ENCODE measurements at regions not wholly inside any gene's neighbourhood (a gene's known extent, or its start where the extent isn't known, plus 50 kb on each side); places are given as distances from the start of the nearest gene placed in this dataset.

DNA sequence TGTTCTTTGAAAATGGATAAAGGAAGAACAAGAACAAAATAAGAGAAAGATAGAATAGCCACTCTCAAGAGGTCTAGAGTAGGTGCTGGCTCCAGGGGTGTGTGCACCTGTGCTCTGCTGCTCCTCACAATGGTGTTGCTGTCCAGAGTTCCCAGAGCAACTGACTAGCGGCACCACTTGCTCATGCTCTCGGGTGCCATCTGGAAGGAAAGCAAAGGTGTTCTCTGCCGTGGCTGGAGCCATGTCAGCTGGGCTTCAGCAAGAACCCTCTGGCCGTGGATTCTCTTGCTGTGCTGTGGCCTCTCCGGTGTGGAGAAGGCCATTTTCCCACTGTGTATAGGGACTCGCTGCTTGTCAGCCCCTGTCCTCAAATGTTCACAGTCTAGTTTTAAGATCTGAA is 114.6 kb upstream of the TEX51 start:
- no peak overlapping the region for H3K4me3 ChIP-seq (ENCODE audit: low read depth, low read length)
- DNase-seq (ENCODE audit: low read depth): no peak
- TF ChIP-seq, protein P1, sequence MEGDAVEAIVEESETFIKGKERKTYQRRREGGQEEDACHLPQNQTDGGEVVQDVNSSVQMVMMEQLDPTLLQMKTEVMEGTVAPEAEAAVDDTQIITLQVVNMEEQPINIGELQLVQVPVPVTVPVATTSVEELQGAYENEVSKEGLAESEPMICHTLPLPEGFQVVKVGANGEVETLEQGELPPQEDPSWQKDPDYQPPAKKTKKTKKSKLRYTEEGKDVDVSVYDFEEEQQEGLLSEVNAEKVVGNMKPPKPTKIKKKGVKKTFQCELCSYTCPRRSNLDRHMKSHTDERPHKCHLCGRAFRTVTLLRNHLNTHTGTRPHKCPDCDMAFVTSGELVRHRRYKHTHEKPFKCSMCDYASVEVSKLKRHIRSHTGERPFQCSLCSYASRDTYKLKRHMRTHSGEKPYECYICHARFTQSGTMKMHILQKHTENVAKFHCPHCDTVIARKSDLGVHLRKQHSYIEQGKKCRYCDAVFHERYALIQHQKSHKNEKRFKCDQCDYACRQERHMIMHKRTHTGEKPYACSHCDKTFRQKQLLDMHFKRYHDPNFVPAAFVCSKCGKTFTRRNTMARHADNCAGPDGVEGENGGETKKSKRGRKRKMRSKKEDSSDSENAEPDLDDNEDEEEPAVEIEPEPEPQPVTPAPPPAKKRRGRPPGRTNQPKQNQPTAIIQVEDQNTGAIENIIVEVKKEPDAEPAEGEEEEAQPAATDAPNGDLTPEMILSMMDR (IDR thresholded peaks at IDR 0.05; ENCODE audit: insufficient read depth, low read depth, low read length): no peak

DNA sequence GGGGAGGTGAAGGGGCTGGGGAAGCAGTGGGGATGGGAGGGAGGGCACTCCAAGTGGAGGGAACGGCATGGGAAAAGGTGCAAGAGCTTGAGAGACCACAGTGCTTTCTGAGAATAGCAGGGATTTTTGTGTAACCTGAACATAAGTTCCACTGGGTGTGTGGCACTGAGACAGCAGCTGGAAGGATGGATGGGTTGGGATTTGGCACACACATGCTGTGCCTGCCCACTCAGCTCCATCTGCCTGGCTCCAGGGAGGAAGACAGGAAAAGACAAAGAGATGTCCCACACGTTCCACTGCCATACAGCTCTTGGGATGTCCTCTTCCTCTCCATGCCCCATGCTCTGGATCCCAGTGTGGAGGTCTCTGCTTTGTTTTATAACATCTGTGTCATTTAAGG is 114.1 kb upstream of the TEX51 start:
- no peak overlapping the region for H3K4me3 ChIP-seq (ENCODE audit: low read depth, low read length)
- TF ChIP-seq, protein P1 (IDR thresholded peaks at IDR 0.05; ENCODE audit: insufficient read depth, low read depth, low read length): no peak
- DNase-seq (ENCODE audit: low read depth): no peak

DNA sequence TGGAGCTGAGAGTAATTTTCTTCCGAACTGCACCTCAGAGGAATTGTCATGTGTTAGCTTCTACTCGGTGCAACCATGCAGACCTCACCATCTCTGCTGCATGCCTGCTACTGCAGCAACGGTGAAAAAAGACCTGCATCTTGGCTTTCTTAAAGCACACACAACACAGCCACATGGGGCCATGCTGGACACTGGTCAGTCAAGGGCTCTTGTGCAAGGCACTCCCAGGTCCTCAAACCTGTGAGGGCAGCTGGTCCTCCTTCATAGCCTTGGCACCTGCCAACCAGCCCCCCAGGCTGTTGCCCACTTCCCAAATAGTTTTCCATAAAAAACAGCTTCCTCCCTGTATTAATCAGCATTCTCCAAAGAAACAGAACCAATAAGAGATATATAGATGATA is 113.5 kb upstream of the TEX51 start:
- TF ChIP-seq, protein P1 (IDR thresholded peaks at IDR 0.05; ENCODE audit: insufficient read depth, low read depth, low read length): no peak
- DNase-seq (ENCODE audit: low read depth): no peak
- no peak overlapping the region for H3K4me3 ChIP-seq (ENCODE audit: low read depth, low read length)

DNA sequence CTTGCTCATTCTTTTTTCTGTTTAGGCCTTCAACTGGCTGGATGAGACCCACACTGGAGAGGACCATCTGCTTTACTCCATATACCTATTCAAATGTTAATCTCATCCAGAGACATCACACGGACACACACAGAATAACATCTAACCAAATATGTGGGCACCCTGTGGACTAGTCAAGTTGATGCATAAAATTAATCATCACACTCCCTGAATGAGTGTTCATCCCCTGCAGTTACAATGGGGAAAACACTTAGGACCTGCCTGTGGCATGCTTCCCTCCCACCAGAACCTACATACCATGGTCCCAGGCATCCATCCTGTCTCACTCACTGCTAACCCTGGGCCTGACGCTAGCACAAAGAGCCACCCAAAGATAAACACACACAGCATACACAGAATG is 112.8 kb upstream of the TEX51 start:
- no peak for DNase-seq (ENCODE audit: low read depth)
- H3K4me3 ChIP-seq (ENCODE audit: low read depth, low read length): no peak overlapping the region
- TF ChIP-seq, protein P1 (IDR thresholded peaks at IDR 0.05; ENCODE audit: insufficient read depth, low read depth, low read length): no peak

DNA sequence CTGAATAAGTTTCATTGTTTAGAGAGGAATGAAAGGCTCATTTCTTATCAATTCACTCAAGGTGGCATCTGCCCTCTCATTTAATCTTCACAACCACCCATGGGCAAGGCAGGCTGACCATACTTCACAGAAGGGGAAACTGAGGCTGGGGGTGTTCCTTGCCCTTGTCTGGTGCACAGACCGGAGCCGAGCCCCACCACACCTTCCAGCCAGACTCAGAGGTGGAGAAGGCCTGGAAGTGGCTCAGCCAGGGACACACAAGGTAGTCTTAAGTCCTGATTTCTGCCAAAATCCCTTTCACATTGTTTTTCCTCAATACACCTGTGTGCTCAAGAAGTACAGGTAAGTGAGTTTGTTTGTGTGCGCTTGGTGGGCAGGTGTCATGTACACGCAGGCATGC is 111.9 kb upstream of the TEX51 start:
- H3K4me3 ChIP-seq (ENCODE audit: low read depth, low read length): no peak overlapping the region
- TF ChIP-seq, protein P1 (IDR thresholded peaks at IDR 0.05; ENCODE audit: insufficient read depth, low read depth, low read length): no peak
- no peak for DNase-seq (ENCODE audit: low read depth)

DNA sequence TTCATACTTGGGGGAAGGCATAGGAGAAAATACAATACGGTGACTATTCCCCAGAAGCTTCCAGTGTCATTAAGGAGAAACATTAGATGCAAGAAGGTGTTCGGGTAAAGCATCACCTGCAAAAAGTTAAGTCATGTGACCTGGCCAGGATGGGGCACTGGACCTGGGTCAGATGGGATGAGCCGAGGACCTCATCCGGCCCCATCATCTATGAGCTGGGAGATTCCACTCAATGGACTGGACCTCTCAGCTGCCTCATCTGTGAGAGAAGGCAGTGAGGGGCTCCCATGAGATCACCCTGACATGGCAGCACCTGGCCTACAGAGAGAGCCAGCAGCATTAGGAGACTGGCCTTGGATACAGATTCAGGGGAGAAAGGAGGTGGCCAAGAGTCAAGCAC is 111.4 kb upstream of the TEX51 start:
- H3K4me3 ChIP-seq (ENCODE audit: low read depth, low read length): no peak overlapping the region
- TF ChIP-seq, protein P1 (IDR thresholded peaks at IDR 0.05; ENCODE audit: insufficient read depth, low read depth, low read length): no peak
- DNase-seq (ENCODE audit: low read depth): no peak

DNA sequence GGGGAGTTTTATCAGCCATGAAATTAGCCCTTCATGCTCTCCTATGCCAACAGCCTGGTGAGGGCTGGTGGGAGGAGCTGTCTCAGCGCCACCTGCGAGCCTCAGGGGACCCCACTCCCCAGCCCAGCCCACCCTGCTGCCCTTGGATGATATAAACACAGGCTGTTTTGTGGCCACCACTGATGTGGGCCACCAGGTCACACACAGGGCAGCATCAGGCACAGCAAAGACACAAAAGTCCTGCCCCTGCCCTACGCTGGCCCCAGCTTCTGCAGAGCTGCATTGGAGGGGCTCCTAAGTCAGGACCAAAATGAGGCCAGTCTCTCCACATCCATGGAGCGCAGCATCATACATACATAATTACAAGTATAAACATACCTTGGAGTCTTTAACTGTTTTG is 110.6 kb upstream of the TEX51 start:
- TF ChIP-seq, protein P1 (IDR thresholded peaks at IDR 0.05; ENCODE audit: insufficient read depth, low read depth, low read length): no peak
- DNase-seq (ENCODE audit: low read depth): no peak
- H3K4me3 ChIP-seq (ENCODE audit: low read depth, low read length): no peak overlapping the region
